HG02885 (cell line): ENCODE measurements at regions not wholly inside any gene's neighbourhood (a gene's known extent, or its start where the extent isn't known, plus 50 kb on each side); places are given as distances from the start of the nearest gene placed in this dataset.
"Not testable (repeated sequence)": the region's sequence is repeated elsewhere in the genome, so short reads cannot be mapped to it uniquely, and the experiment has no call there.

ENCODE experiments used
- ATAC-seq: cut with Tn5 transposase; IDR thresholded peaks from one replicate; pipeline ENCODE4 v1.9.1; 2021; ENCODE audit warnings: mild to moderate bottlenecking; ENCODE audit not compliant: unreplicated experiment, poor library complexity

DNA sequence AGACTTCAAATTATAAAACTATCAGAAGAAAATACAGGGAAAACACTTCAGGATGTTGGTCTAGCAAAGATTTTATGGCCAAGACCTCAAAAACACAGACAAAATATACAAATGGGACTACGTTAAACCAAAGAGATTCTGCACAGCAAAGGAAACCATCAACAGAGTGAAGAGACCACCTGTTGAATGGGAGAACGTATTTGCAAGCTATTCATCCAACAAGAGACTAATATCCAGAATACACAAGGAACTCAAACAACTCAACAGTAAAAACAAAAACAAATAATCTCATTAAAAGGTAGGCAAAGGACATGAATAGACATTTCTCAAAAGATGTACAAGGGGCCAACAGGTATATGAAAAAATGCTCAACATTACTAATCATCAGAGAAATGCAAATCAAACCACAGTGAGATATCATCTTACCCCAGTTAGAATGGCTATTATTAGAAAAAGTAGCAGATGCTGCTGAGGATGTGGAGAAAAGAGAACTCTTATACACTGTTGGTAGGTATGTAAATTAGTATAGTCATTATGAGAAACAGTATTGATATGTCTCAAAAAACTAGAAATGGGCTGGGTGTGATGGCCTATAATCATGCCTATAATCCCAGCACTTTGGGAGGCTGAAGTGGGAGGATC lies 112.6 kb downstream of the LRIG2 start:
- ATAC-seq, result peak; percentile 98

DNA sequence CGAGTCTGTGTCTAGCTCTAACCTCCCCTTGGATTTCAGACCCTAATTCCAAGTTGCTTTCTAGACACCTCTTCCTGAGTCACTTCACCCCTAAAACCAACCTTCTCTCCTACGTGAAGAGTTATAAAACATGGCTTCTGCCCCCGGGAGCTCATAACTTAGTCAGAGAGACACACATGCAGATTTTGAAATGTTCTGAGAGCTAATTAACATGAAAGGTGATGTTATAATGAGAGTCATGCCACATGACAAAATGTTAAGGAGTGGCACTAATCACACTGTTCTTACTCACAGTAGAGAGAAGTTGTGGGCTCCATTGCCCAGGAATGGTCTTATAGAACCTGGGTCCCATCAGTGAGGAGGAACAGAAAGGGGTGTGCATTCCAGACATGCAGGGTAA lies 117.1 kb downstream of the LRIG2 start:
- no peak for ATAC-seq

DNA sequence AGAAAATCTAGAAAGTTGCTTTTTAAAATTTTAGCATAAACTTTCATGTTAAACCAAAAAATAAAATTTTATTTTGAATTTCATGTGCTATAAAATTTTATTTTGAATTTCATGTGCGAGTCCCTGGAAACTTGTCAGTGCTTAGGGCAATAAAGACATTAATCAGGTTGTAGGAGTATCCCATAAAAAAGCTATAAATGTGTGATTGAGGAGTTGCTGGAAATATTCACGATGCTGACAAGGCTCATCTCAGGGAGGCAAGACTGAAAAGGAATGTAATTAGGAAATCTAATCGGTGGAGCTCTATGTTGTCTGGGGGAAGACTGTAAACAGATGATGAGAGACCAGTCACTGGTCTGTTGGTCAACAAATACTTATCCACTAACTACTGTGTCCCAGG lies 117.9 kb downstream of the LRIG2 start:
- ATAC-seq, result no peak

DNA sequence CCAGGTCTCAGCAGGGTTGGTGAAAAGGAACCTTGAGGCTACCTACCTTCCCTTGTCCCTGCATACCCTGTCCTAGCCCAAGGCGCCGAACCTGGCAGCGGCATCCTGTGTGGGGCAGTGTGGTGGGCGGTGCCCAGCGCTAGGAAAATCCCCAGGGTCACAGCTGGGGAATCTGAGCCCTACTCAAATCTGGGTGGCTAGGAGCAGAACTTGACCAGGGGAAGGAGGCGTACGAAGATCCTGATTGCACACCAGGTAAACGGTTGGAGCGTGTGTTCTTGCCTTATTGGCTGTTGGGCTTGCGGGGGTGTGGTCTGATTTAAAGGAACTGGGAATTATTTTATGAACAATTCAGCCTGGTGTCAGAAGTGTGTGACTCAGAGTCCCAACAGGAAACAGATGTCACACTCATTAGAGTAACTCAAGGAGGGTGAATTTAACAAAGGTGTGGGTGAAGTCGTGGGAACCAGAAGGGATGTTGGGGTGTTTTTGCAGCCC lies 118.6 kb downstream of the LRIG2 start:
- ATAC-seq, result peak; percentile 61

DNA sequence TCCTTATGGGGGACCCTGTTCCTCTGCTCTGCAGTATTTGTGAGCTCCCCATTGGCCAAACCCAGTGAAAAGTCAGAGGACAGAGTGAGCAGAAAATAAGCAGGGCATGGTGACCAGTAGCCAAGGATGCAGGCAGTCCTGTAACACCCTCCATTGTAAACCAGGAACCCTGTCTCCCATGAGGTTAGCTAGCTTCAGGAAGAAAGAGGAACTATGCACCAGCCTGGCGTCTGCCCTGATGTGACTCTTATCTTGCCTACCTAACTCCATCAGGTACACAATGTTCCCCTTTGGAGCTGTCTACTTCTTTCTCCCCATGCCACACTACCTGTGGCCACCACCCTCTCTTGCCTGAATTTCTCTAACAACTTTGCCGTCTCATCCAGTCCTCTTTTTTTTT lies 119.2 kb downstream of the LRIG2 start:
- peak; percentile 28 for ATAC-seq

DNA sequence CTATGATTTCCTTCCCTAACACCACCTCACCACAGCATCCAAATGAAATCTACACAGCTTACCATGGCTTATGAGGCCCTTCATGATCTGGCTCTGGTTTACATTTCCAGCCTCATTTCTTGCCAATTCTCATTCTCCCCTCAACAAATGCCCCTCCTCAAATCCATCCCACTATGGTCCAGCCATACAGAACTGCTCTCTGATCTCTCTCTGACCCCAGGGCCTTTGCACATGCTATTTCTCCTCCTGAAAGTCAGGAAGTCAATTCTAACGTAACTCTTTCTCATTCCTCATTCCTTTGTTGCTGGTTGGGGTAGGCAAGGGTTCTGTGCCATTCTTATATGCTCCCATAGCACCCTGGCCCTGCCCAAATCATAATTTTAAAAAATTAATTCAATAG lies 120.0 kb downstream of the LRIG2 start:
- no peak for ATAC-seq

DNA sequence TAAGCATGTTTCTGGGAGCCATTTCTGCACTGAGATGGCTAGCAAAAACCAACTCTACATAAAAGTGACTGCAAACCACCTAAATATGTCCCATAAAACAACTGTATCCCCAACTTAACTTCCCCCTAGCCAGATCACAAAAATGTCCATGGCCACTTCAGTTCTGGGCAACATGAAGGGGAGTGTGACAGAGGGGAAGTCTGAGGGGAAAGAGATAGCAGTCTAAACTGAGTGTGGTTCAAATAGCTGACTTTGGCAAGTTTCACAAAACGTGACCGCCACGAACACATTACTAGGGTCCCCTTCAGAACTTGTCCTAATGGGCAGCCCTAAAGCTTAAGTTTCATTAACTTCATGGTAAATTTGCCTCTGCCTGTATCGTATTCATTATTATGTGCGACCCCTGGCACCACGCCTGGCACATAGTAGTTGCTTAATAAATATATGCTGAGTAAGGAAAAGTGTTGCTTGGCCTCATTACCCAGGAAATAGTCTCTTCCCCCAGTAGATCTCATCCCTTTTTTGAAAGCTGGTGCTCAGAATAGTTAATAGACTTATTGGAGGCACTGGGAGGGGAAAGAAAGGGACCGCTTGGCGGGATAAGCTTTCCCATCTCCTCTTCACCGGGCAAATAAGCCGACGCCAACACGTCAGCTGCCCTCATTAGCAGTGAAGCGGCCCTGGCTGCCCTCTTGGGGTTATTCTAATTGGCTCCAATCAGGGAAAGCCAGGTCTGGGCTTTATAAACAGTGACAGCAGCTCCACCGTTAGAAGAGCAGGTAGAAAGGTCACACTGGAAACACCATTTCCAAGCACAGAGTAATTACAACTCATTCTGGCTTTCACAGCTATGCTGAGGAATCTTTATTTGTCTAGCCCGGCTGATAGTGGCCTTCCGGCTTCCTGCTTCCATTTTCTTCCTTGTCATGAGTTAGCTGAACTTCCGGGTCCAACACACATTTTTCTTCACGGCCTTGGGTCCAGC lies 122.1 kb downstream of the LRIG2 start:
- no peak for ATAC-seq

DNA sequence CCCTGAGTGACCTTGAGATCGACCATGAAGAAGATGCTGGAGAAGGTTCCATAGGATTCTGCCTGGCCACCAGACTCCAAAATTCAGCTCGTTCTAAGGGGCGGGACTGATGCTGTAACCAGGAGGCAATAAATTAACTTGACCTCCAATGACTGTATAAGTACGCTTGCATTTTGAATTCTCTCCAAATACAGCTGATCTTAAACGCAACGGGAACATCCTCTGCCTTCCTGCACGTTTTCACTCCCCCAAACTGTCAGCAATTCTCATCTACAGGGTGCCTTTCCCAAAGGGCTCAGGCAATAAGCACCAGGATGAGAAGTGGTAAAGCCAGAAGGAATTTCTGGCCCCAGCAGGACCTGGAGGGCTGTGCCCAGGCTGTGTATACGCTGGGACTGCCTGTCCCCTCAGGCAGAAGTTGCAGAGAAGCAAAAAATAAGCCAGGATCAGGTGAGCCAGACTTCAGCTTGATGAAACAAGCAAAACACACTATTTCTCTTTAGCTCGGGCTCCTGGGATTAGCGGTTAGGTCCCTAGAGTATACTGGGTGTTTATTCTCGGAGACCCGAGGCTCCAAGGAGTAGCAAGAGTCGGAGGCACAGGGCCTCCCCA lies 124.8 kb downstream of the LRIG2 start:
- no peak for ATAC-seq

DNA sequence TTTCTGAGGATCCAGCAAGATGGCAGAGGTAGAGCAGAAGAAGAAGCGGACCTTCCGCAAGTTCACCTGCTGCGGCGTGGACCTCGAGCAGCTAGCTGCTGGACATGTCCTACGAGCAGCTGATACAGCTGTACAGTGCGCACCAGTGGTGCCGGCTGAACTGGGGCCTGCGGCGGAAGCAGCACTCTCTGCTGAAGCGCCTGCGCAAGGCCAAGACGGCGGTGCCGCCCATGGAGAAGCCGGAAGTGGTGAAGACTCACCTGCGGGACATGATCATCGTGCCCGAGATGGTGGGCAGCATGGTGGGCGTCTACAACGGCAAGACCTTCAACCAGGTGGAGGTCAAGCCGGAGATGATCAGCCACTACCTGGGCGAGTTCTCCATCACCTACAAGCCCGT lies 125.8 kb downstream of the LRIG2 start:
- ATAC-seq, result no peak

DNA sequence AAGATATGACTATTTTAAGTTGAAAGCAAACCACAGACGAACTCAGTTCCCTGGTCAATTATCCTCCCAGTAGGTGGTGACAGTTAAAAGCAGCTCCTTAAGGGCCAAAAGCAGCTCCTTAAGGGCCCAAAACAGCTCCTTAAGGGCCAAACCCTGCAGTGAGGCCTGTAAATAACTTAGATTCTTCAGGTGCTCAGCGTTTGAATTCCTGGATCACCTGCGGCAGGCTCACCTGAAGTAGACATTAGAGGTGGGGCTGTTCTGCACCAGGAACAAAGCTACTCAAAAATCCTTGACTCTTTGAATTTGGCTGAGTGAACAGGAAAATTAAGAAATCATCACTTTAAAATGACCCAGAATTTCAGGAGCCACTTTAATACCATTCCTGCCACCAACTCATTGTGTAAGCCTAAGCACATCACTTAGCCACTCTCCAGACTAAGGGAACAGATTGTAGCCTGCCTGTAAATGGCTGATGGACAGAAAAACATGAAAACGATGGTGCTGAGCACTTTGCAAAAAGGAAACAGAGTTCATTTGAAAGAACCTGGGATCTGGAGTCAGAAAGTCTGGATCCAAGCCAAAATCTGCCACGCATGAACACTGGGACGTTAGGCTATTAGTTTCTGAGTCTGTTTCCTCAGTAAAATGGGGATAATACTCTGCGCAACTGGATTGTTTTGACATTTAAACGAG lies 126.9 kb downstream of the LRIG2 start:
- ATAC-seq, result no peak

DNA sequence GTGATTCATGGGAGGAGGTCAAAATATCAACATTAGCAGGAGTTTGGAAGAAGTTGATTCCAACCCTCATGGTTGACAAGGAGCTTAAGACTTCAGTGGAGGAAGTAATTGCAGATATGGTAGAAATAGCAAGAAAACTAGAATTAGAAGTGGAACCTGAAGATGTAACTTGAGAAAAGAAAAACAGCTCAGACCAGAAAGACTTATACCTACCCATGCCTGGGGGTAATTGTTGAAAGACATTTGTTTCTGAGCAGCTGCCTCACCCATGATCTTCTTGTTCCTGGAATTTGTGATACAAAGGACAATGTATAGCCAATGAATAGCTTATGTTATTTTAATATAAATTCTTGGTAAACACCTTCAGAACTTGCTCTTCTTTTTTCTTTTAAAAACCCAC lies 128.6 kb downstream of the LRIG2 start:
- no peak for ATAC-seq

DNA sequence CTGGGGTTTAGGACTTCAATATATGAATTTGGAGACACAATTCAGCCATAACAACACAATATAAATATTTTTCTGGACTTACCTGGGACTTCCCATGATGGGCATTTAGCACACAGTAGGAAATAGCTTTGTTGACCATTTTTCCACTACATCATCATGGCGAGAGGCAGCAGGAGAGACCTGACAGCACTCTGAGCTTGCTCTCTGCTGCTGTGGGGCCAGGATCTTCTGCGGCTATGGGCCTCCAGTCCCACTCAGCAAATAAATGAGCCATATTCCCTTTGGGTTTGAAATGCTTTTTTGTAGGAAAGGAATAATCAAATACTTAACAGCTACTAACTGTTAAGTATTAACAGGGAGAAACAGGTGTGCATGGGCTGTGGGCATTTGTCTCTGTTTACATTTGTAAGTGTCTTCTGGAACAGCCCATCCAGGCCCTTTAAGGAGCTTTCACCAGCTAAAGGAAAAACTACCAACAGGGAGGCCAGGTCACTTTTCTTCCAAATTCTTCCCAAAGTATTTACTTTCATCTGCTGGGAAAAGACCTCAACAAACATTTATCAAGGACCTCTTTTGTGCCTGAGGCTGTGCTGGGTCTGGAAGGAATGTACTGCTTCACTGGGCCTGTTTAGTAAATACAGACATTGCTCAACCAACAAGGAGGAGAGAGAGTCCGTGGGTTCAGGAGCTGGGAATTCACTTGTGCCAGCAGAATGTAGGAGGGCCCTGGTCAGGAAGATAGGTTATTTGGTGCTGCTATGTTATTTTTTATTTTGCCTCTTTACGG lies 133.2 kb downstream of the LRIG2 start:
- no peak for ATAC-seq

DNA sequence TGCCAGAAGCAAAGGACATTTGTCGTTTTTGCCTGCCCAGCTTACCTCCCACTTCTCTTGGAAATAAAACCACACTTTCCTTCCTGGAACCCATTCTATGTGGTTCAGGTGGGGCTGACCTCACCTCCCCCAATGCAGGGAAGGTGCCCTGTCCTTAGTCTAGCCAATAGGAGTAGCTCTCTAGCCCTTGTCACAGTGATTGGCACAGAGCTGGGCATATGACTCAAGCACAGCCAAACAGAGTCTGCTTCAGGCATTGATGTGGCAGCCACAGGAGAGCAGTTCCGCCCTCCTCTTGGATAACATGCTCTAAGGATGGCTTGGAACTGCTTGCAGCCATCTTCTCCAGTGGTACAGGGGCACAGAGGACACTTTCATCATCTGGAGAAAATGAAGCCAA lies 134.0 kb downstream of the LRIG2 start:
- ATAC-seq, result no peak

DNA sequence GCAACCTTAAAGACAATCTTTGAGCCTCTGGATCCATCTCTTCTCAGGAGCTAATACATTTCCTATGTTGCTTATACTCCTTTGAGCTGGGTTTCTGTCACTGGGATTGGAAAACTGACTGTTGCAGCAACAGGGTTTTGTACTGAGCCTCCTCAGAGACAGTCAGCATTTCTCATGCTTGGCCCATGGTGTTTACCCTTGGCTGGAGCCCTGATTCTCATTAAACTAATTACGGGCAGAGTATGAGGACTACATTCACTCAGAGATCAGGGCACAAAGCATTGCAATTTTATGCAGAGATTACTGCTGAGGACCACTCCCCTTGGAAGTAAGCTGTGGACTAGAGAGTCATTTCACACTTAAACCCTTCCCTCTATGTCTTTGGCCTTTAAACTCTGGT lies 134.5 kb downstream of the LRIG2 start:
- ATAC-seq, result no peak

DNA sequence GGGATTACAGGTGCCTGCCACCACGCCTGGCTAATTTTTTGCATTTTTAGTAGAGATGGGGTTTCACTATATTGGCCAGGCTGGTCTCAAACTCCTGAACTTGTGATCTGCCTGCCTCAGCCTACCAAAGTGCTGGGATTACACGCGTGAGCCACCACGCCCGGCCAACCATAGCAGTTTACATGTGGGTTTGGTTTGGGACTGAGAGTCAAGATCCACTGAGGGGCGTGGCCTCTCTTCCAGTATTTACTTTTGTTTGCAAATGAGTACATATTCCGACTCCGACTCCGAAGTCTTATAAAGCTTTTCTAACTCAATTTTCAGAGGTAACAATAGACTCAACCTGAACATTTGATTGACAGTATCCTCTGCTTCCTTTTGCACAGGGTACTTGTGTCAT lies 135.4 kb downstream of the LRIG2 start:
- not testable (repeated sequence) for ATAC-seq

DNA sequence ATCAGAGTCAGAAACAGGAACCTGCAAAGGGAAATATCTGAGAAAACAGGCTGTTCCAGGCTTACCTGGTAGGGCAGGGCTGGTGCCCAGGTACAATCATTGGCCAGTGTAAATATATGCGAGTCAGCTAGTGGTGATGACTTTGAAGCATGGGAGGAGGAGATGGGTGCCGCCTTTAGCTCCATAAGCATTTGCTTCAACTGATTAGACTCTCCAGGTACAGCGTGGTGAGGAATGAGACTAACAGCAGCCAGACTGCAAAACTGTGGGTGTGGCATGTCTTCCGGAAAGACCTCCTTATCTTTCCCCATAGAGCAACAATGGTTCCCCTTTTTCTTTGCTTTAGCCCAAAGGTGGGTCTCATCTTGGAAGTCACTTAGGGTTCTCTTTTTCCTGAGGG lies 137.2 kb downstream of the LRIG2 start:
- ATAC-seq, result no peak

DNA sequence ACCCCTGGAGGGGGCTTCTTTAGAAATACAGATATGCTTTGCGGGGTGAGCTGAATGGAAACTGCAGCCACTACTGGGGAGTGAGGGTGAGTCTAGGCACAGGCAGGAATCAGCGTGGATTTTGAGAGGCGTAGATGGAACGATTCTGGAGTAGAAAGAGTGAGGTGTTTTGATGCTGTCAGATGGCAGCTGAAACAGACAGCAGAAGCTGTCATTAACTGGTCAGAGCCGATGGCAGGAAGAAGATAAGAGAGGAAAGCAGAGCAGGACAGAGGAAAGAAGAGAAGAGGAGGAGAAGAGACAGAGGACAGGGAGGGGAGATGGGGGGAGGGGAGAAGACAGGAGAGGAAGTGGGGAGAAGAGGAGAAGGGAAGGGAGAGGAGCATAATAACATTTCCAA lies 138.5 kb downstream of the LRIG2 start:
- no peak for ATAC-seq

DNA sequence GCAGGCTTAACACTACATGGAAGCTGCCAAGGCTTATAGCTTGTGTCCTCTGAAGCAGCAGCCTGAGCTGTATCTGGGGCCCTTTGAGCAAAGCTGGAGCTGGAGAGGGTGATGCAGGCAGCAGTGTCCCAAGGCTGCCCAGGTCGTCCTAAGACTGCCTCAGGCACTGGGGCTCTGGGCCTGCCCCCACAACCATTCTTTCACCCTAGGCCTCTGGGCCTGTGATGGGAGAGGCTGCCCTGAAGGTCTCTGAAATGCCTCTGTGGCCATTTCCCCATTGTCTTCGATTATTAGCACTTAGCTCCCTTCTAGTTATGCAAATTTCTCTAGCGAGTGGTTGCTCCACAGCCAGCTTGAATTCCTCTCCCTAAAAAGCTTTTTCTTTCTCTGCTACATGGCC lies 142.0 kb downstream of the LRIG2 start:
- no peak for ATAC-seq

DNA sequence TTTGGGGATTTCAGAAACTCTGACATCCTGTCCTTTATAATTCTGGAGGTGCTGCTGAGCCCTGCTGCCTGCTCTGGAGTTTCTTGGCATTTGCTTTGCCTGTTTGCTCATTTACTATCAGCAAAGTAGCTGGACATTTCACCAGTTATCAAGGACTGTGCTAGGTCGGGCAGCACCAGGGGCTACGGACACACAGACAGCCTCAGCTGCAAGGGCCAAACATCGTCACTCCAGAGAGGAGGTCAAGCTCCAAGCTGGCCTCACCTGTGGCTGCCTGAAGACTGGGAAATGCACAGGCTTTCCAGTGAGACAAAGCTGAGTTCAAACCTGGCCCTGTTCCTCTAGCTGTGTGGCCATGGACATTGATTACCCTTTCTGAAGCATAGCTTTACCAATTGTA lies 143.7 kb downstream of the LRIG2 start:
- ATAC-seq, result no peak
